ENCODE measurements at regions not wholly inside any gene's neighbourhood (a gene's known extent, or its start where the extent isn't known, plus 50 kb on each side); places are given as distances from the start of the nearest gene placed in this dataset.
"Not testable (repeated sequence)": the region's sequence is repeated elsewhere in the genome, so short reads cannot be mapped to it uniquely, and the experiment has no call there.

DNA sequence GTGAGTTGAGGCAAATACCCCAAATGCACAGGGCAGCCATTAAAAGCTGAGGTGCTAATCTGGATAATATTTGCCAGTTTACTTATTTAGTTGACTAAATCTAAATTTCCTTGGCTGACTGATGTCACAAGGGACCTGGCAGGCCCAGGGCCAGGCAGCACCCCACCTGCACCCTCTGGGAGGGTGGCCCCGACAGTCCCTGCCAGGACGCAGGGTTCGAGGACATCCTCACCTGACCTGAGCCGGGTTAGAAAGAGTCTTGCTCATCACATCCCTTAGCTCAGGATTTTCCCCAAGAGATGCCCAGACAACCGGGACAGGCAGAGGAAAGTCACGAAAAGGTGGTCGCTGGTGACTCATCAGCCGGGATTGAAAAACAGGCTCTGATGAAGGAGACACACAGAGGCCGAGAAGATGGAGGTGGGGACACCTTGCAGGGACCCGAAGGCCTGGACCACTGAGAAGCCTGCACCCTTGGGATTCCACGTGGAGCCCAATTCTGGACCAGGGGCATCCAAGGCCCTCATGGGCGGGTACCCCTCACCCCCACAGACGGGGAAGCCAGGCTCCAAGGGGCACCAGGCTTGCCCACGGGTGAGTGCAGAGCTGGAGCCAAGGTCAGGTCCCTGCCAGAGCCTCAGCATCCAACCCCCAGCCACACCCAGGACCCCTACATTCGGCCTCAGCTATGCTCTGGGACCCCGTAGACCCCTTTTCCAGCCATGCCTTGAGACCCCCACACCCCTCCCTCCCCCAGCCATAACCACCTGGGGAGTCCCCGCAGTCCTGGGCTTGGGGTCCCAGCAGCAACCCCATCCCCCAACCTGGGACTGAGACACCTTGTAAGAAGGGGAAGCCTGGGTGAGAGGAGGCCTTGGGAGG, 103.2 kb downstream of the SOX1 start:
- no peak overlapping the region for H3K27ac ChIP-seq (ENCODE audit: low read length)
- H3K36me3 ChIP-seq (ENCODE audit: control insufficient read depth in 1 of 2, insufficient read depth in 2 of 2, low read length in 2 of 2), result no peaks in the 10 kb centered on the region
- no peak overlapping the region for H3K4me3 ChIP-seq (ENCODE audit: low read depth in 1 of 2, low read length in 2 of 2)
- H3K4me1 ChIP-seq (ENCODE audit: control insufficient read depth in 1 of 2, insufficient read depth in 2 of 2, low read length in 2 of 2), result no peaks in the 10 kb centered on the region
- no peaks in the 10 kb centered on the region for H3K27me3 ChIP-seq (ENCODE audit: low read depth, low read length)
- peaks cover 4 to 6% of the 10 kb centered on the region in 2 donors for H3K9me3 ChIP-seq (ENCODE audit: control insufficient read depth in 1 of 2, low read length in 2 of 2)

- Histone ChIP-seq H3K4me1 (ENCODE audit: control insufficient read depth in 1 of 2, insufficient read depth in 2 of 2, low read length in 2 of 2) (no peaks in the 10 kb centered on the region), H3K9me3 (ENCODE audit: control insufficient read depth in 1 of 2, low read length in 2 of 2) (peaks cover 4 to 6% of the 10 kb centered on the region in 2 donors), H3K27ac (ENCODE audit: low read length) (no peak overlapping the region), H3K36me3 (ENCODE audit: control insufficient read depth in 1 of 2, insufficient read depth in 2 of 2, low read length in 2 of 2) (no peaks in the 10 kb centered on the region), H3K4me3 (ENCODE audit: low read depth in 1 of 2, low read length in 2 of 2) (no peak overlapping the region), H3K27me3 (ENCODE audit: low read depth, low read length) (no peaks in the 10 kb centered on the region)
These were observed 104.0 kb downstream of the SOX1 start for GRCh38 chr13:112170823-112171569.

- no peaks in the 10 kb centered on the region for H3K4me1 ChIP-seq (ENCODE audit: control insufficient read depth in 1 of 2, insufficient read depth in 2 of 2, low read length in 2 of 2)
- H3K9me3 ChIP-seq (ENCODE audit: control insufficient read depth in 1 of 2, low read length in 2 of 2), result peaks cover 4 to 6% of the 10 kb centered on the region in 2 donors
- no peak overlapping the region for H3K27ac ChIP-seq (ENCODE audit: low read length)
- H3K36me3 ChIP-seq (ENCODE audit: control insufficient read depth in 1 of 2, insufficient read depth in 2 of 2, low read length in 2 of 2), result no peaks in the 10 kb centered on the region
- no peak overlapping the region for H3K4me3 ChIP-seq (ENCODE audit: low read depth in 1 of 2, low read length in 2 of 2)
- H3K27me3 ChIP-seq (ENCODE audit: low read depth, low read length), result no peaks in the 10 kb centered on the region
These were observed 104.6 kb downstream of the SOX1 start for GRCh38 chr13:112171570-112171965.

DNA sequence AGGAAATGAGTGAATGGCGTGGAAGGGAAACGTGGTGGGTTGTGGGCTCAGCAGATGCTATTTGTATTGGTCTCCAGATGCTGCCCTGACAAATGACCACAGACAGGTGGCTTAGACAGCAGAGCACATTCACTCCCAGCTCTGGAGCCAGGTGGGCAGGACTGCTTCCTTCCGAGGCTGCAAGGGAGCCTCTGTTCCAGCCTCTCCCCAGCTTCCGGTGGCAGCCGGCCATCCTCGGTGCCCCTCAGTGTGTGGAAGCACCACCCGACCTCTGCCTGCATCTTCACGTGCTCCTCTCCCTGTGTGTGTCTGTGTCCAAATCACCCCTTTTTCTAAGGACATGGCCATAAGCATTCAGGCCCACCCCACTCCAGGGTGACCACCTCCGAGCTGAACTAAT, 105.1 kb downstream of the SOX1 start:
- H3K36me3 ChIP-seq (ENCODE audit: control insufficient read depth in 1 of 2, insufficient read depth in 2 of 2, low read length in 2 of 2), result no peaks in the 10 kb centered on the region

DNA sequence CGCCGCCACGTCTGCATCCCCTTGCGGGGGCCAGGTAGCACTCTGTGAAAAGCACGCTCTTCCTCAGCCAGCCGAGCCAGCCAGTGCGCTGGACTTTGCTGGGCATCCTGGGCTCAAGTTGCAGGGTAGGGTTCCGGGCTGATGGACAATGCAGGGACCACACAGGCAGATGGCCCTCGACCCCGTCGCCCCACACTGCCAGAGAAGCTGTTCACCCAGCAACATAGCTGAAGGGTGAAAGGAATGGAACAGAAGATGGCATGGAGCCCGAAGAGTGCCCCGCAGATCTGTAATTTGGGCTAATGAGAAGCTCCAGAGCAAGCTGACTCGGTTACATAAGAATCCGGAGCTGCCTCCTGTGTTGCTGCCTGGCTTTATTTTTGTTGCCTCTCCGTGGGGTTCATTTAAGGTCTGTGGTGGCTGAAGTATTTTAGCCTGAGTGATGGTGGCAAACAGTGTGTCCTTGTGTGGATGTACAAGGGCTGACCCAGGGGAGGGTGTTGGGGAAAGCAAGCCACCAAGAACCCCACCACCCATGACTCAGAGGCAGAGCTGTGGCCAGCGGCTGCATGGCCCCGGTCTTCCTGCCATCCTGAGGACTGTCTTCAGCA, 105.8 kb downstream of the SOX1 start:
- no peaks in the 10 kb centered on the region for H3K27me3 ChIP-seq (ENCODE audit: low read depth, low read length)
- H3K4me3 ChIP-seq (ENCODE audit: low read depth in 1 of 2, low read length in 2 of 2), result no peak overlapping the region
- H3K36me3 ChIP-seq (ENCODE audit: control insufficient read depth in 1 of 2, insufficient read depth in 2 of 2, low read length in 2 of 2), result no peaks in the 10 kb centered on the region
- peaks cover 0 to 9% of the 10 kb centered on the region in 2 donors for H3K4me1 ChIP-seq (ENCODE audit: control insufficient read depth in 1 of 2, insufficient read depth in 2 of 2, low read length in 2 of 2)
- no peak overlapping the region for H3K27ac ChIP-seq (ENCODE audit: low read length)
- H3K9me3 ChIP-seq (ENCODE audit: control insufficient read depth in 1 of 2, low read length in 2 of 2), result peaks cover 4 to 6% of the 10 kb centered on the region in 2 donors

More for the DNA sequence above, 105.1 kb downstream of the SOX1 start:
- peaks cover 4 to 6% of the 10 kb centered on the region in 2 donors for H3K9me3 ChIP-seq (ENCODE audit: control insufficient read depth in 1 of 2, low read length in 2 of 2)
- H3K4me3 ChIP-seq (ENCODE audit: low read depth in 1 of 2, low read length in 2 of 2), result no peak overlapping the region
- H3K27ac ChIP-seq (ENCODE audit: low read length), result no peak overlapping the region
- H3K4me1 ChIP-seq (ENCODE audit: control insufficient read depth in 1 of 2, insufficient read depth in 2 of 2, low read length in 2 of 2), result peaks cover 0 to 2% of the 10 kb centered on the region in 2 donors
- H3K27me3 ChIP-seq (ENCODE audit: low read depth, low read length), result no peaks in the 10 kb centered on the region

- Histone ChIP-seq H3K4me1 (ENCODE audit: control insufficient read depth in 1 of 2, insufficient read depth in 2 of 2, low read length in 2 of 2) (peaks cover 0 to 13% of the 10 kb centered on the region in 2 donors), H3K36me3 (ENCODE audit: control insufficient read depth in 1 of 2, insufficient read depth in 2 of 2, low read length in 2 of 2) (no peaks in the 10 kb centered on the region), H3K4me3 (ENCODE audit: low read depth in 1 of 2, low read length in 2 of 2) (no peak overlapping the region), H3K9me3 (ENCODE audit: control insufficient read depth in 1 of 2, low read length in 2 of 2) (peaks cover 4 to 6% of the 10 kb centered on the region in 2 donors), H3K27me3 (ENCODE audit: low read depth, low read length) (no peaks in the 10 kb centered on the region), H3K27ac (ENCODE audit: low read length) (no peak overlapping the region)
These were observed 107.6 kb downstream of the SOX1 start for GRCh38 chr13:112174476-112175110.

DNA sequence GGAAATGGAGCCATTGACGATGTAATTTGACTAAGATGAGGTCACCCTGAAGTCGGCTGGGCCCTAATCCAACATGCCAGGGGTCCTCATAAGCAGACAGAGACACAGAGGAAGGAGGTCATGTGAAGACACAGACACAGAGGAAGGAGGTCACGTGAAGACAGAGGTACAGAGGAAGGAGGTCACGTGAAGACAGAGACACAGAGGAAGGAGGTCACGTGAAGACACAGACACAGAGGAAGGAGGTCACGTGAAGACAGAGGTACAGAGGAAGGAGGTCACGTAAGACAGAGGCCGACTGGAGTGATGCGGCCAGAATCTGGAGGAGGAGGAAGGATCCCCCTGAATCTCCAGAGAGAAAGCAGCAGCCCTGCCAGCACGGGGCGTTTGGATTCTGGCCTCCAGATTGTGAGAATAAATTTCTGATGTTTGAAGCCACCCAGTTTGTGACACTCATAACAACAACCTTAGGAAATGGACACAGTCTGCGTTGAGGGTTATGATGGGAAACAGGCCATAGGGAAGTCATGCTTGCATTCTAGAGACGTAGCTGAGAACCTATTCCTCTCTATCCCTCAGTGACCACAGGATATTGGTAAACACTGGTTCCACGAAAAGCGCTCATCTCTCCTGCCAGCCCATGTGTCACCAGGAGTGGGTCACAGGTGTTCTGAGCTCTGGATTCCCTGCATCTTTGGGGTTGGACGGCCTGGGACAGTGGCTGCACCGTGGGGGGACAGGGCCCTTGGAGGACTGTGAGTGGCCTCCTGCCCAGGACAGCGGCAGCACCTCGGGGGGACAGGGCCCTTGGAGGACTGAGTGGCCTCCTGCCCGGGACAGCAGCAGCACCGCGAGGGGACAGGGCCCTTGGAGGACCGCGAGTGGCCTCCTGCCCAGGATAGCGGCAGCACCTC, 108.5 kb downstream of the SOX1 start:
- H3K4me3 ChIP-seq (ENCODE audit: low read depth in 1 of 2, low read length in 2 of 2), result no peak overlapping the region

DNA sequence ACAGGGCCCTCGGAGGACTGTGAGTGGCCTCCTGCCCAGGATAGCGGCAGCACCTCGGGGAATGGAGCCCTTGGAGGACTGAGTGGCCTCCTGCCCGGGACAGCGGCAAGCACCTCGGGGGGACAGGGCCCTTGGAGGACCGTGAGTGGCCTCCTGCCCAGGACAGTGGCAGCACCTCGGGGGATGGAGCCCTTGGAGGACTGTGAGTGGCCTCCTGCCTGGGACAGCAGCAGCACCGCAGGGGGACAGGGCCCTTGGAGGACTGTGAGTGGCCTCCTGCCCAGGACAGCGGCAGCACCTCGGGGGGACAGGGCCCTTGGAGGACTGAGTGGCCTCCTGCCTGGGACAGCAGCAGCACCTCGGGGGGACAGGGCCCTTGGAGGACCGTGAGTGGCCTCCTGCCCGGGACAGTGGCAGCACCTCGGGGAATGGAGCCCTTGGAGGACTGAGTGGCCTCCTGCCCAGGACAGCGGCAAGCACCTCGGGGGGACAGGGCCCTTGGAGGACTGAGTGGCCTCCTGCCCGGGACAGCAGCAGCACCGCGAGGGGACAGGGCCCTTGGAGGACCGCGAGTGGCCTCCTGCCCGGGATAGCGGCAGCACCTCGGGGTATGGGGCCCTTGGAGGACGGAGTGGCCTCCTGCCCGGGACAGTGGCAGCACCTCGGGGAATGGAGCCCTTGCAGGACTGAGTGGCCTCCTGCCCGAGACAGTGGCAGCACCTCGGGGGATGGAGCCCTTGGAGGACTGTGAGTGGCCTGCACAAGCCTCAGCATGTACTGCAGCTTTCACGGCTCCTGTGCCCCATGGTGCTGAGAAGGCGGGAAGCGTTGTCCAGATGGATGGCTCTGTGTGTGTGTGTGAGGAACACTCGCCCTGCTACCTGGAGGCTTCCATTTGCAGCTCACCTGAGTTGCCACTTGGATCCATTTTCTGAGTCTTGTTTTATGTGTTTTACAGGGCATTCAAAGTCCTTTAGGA, 109.5 kb downstream of the SOX1 start:
- H3K4me1 ChIP-seq (ENCODE audit: control insufficient read depth in 1 of 2, insufficient read depth in 2 of 2, low read length in 2 of 2), result peaks cover 0 to 13% of the 10 kb centered on the region in 2 donors
- not testable (repeated sequence) for H3K36me3 ChIP-seq (ENCODE audit: control insufficient read depth in 1 of 2, insufficient read depth in 2 of 2, low read length in 2 of 2); H3K4me3 ChIP-seq (ENCODE audit: low read depth in 1 of 2, low read length in 2 of 2); H3K27ac ChIP-seq (ENCODE audit: low read length); H3K9me3 ChIP-seq (ENCODE audit: control insufficient read depth in 1 of 2, low read length in 2 of 2); H3K27me3 ChIP-seq (ENCODE audit: low read depth, low read length)

More for the DNA sequence above, 108.5 kb downstream of the SOX1 start:
- H3K27ac ChIP-seq (ENCODE audit: low read length), result no peak overlapping the region
- H3K27me3 ChIP-seq (ENCODE audit: low read depth, low read length), result no peaks in the 10 kb centered on the region
- peaks cover 0 to 13% of the 10 kb centered on the region in 2 donors for H3K4me1 ChIP-seq (ENCODE audit: control insufficient read depth in 1 of 2, insufficient read depth in 2 of 2, low read length in 2 of 2)
- H3K36me3 ChIP-seq (ENCODE audit: control insufficient read depth in 1 of 2, insufficient read depth in 2 of 2, low read length in 2 of 2), result no peaks in the 10 kb centered on the region
- peaks cover 4 to 6% of the 10 kb centered on the region in 2 donors for H3K9me3 ChIP-seq (ENCODE audit: control insufficient read depth in 1 of 2, low read length in 2 of 2)

DNA sequence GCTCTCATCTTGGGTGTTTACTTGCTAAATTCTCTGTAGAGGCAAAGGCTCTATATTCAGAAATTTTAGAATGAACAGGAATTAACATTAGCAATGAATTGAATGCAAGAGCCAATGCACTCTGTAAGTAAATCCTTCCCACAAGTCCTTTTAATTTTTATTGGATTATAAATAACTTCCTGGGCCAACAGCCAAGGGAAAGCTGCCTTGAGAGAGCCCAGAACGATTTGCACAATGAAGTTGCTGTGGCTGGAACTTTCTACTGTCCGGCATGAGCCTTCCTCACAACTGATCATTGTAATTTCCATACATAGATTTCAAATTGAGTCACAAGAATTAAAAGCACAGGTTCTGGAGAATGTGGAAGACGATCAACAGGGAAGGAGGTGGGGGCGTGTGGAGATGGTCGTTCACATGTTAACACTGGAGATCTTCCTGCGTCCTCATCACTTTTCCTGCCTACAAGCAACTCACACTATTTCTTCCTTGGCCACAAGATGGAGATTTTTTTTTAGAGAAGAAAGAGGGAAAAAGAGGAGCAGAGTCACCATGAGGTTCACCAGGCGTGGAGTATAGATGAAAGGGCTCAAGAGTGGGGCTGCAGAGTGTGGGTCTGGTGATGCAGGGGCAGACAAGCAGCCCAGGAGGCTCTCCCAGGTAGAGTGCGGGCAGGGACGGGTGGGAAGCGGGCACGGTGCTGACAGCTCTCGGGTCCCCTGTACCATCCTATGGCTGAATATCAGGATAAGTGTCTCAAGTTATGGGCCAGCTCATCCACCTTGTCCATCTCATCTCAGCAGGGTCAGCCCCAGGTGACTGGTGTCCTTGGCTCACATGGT, 110.7 kb downstream of the SOX1 start:
- Histone ChIP-seq H3K36me3 (ENCODE audit: control insufficient read depth in 1 of 2, insufficient read depth in 2 of 2, low read length in 2 of 2) (no peaks in the 10 kb centered on the region), H3K4me1 (ENCODE audit: control insufficient read depth in 1 of 2, insufficient read depth in 2 of 2, low read length in 2 of 2) (peaks cover 0 to 13% of the 10 kb centered on the region in 2 donors), H3K27ac (ENCODE audit: low read length) (no peak overlapping the region), H3K9me3 (ENCODE audit: control insufficient read depth in 1 of 2, low read length in 2 of 2) (peaks cover 4 to 6% of the 10 kb centered on the region in 2 donors), H3K27me3 (ENCODE audit: low read depth, low read length) (no peaks in the 10 kb centered on the region), H3K4me3 (ENCODE audit: low read depth in 1 of 2, low read length in 2 of 2) (no peak overlapping the region)

All from muscle layer of duodenum (tissue), 2 donors.